Skin of body (tissue), 1 donor: ENCODE measurements at regions not wholly inside any gene's neighbourhood (a gene's known extent, or its start where the extent isn't known, plus 50 kb on each side); places are given as distances from the start of the nearest gene placed in this dataset.
"Not testable (repeated sequence)": the region's sequence is repeated elsewhere in the genome, so short reads cannot be mapped to it uniquely, and the experiment has no call there.

ENCODE experiments used
- DNase-seq: peaks from one replicate; lab custom pipeline; 2025; lab: John Stamatoyannopoulos, UW

DNA sequence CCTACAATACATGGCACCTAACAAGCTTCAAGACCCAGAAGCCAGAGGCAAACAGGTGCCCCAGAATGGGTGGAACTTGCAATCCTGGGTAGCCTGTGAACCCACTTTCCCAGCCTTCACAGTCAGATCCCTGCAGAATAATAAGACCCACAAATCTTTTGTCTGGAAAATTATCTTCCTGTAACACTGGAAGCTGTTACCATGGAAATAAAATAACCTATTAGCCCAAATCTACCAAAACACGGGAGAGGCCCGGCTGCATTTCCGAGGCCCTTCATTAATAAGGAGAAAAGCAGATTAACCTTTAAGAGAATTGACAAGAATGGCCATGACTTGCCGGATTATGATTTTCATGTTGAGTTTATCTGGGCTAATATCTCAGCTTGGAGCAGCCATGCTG, 256.1 kb upstream of the PROK2 start:
- DNase-seq, result no peak

DNA sequence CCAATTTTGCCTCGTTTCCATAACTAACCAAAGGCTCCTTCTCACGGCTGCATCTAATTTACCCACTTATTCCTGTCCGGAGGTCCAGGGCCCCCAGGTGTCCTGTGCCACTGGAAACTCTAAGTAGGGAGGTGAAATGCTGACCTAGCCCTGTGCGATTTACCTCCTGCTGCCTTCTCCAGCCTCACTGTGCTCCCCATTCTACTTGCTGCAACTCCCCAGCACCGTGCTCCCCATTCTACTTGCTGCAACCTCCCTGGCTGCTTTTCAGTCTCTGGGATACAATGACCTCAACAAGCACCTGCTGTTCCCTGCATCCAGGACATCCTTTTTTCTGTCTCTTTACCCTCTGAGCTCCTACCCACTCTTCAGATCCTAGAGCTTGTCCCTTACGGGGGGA, 254.7 kb upstream of the PROK2 start:
- no peak for DNase-seq

DNA sequence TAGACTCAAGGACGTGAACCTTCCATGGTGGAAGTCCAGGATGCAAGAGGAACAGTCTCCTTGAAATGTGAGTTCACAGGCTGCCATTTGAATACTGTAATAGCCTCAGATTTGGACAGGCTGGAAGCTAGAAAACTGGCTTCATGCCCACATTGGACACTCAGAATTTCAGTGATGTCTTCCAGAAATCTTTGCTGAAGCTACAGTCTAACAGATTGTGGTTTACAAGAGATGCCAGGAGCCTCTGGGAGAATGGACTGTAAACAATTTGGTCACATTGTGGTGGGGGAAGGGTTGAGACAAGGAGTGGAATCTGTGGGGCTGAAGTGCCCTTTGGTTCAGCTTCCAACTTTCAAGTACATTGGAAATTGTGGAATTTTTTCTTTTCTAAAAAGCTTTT, 252.0 kb upstream of the PROK2 start:
- no peak for DNase-seq

DNA sequence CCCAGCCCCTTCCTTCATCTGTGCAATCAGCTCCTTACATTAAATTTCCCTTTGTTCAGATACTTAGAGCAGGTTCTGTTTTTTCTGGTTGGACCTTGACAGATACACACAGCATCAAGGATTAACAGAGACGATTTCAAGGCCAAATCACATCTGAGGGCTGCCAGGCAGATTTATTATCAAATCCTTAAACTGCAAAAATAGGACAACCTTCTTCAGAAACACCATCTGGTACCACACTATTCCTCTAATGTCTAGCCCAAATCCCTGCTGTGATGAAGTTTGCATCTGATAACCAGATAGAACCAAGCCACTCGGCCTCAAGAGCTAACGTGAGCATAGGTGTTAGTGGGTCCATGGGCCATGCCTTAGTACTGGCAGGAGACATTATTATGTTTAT, 250.7 kb upstream of the PROK2 start:
- DNase-seq, result no peak

DNA sequence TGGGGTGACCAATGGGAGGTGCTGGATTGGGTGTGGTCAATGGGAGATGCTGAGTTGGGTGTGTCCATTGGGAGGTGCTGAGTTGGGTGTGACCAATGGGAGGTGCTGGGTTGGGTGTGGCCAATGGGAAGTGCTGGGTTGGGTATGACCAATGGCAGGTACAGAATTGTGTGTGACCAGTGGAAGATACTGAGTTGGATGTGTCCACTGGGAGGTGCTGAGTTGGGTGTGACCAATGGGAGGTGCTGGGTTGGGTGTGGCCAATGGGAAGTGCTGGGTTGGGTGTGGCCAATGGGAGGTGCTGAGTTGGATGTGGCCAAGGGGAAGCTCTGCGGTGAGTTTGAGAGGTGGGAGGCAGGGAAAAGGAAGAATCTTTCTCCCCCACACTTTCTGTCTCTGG, 250.0 kb upstream of the PROK2 start:
- DNase-seq, result no peak

DNA sequence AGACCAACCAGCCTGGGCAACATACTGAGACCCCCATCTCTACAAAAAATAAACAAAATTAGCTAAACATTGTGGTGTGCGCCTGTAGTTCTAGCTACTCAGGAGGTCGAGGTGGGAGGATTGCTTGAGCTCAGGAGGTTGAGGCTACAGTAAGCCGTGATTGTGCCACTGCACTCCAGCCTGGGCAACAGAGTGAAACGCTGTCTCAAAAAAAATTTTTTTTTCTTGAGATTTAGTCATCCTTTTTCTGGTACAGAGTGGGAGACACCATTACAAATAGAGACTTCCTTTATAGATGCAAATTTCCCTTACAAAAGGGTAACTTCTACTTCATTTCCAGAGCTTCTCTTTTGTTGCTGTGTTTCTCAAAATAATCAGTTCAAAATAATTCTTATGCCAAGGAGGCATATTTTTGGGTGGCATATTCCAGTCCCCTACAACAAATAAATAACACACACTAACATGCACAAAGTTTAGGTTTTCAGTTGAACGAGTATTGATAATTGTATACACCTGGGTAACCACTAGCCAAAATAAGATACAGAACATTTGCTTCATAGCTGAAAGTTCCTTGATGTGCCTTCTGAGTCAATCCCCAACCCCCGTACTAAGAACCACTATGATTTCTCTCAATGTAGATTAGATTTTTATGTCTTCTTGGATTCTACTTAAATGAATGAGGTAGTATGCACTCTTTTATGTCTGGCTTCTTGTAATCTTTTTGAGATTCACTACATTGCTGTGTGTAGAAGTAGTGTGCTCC, 248.9 kb upstream of the PROK2 start:
- no peak for DNase-seq

DNA sequence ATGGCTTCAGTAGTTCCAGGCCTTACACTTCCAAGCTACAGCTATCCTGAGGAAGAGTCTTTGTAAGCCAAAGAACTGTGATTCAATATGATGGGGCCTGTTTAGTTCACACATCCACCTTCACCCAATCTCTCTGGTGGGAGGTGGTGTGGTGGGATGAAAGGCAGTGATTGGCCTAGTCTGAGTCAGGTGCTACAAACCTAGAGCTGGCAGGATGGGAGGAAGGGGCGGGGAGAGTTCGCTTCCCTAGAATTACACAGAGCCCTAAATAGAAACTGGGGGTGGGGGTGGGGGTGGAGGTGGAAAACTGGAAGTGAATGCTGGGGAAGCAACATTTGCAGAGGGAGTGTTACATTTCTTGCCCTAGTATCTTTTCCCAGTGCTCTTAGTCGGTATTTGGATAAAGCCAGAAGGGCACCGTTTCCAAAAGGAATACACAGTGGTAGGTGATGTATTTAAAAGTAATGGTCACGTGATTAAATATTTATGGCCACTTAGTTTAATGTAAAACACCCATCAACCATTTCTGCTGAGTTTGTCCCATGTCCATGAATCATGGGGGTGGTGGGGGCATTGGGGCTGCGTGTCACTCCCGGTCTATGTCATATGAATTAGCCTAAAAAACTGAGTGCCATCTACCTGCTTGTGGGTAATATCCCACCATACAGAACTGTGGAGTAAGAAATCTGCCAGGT, 247.6 kb upstream of the PROK2 start:
- DNase-seq, result no peak

DNA sequence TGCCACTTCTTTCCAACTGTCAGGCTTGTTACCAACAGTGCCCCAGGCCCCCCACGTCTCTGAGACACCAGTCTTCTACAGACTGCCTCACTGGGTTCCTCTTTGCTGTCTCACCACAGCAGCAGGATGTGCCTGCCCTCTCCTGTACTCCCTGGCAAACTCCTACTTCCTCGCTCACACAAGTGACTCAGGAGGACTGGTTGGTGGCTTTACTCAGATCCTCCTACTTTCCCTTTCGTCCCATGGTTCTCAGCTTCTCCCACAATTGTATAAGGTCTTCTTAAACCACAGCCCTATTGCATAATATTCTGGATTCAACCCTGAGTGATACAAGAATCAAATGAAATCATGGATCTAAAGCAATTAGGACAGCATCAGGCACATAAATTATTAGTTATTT, 246.6 kb upstream of the PROK2 start:
- no peak for DNase-seq

DNA sequence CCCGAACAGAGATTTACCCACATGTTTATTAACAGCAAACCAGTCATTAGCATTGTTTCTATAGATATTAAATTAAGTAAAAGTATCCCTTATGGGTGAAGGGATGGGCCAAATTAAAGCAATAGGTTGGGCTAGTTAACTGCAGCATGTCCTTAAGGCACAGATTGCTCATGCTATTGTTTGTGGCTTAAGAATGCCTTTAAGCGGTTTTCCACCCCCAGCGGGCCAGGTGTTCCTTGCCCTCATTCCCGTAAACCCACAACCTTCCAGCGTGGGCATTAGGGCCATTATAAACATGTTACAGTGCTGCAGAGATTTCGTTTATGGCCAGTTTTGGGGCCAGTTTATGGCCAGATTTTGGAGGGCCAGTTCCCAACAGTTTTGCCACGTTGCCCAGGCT, 245.3 kb upstream of the PROK2 start:
- not testable (repeated sequence) for DNase-seq

DNA sequence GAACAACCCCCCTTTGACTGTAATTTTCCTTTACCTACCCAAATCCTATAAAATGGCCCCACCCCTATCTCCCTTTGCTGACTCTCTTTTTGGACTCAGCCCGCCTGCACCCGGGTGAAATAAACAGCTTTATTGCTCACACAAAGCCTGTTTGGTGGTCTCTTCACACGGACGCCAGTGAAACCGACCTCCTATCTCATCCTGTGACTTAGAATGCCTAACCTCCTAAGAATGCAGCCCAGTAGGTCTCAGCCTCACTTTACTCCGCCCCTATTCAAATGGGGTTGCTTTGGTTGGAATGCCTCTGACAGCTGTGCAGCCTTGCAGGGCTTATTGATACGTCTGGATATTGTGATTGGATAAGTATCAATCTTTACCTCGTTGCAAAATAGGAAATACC, 243.8 kb upstream of the PROK2 start:
- not testable (repeated sequence) for DNase-seq

DNA sequence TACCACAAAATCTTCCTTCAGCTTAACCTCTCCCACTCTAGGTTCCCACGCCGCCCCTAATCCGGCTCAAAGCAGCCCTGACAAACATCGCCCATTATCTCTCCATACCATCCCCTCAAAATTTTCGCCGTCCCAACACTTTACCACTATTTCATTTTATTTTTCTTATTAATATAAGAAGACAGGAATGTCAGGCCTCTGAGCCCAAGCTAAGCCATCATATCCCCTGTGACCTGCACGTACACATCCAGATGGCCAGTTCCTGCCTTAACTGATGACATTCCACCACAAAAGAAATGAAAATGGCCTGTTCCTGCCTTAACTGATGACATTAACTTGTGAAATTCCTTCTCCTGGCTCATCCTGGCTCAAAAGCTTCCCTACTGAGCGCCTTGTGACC, 243.4 kb upstream of the PROK2 start:
- not testable (repeated sequence) for DNase-seq

DNA sequence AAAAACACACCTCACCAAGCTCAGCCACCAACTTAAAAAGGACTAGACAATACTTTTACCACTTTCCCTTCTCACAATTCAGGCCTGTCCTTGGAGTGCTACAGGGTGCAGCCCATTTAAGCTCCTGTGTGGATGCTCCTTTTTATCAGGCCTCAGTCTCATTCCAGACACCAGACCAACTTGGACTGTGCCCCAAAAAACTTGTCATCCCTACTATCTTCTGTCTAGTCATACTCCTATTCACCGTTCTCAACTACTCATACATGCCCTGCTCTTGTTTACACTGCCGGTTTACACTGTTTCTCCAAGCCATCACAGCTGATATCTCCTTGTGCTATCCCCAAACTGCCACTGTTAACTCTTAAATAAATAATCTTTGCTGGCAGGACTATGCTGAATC, 242.8 kb upstream of the PROK2 start:
- DNase-seq, result not testable (repeated sequence)

DNA sequence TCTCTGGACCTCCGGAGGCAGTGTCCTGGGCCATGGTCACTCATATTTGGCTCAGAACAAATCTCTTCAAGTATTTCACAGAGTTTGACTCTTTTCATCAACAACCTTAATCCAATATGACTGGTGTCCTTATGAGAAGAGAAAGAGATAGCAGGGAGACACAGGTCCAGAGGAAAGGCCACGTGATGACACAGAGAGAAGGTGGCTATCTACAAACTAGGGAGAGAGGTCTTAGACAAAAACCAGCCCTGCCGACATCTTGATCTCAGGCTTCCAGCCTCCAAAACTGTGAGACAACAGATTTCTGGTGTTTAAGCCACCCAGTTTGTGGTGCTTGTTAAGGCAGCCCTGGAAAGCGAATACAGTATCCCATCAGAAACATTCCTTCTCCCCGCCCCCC, 237.1 kb upstream of the PROK2 start:
- no peak for DNase-seq

DNA sequence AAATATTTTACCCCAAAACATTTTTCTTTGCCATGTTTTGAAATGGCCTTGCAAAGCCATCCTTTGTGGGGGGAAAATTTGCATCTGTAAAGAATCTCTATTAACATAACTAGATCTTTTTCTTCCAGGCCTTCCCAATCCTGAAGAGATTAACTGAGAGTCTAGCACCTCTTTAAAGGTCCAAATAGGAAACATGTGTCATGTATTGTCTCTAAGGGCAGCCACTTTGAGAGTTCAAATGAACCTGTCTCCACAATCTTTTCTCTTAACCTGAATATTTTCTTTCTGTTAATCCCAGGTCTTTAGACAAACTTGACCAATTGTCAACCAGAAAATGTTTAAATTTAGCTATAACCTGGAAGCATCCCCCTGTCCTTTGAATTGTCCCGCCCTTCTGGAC, 236.6 kb upstream of the PROK2 start:
- DNase-seq, result no peak

DNA sequence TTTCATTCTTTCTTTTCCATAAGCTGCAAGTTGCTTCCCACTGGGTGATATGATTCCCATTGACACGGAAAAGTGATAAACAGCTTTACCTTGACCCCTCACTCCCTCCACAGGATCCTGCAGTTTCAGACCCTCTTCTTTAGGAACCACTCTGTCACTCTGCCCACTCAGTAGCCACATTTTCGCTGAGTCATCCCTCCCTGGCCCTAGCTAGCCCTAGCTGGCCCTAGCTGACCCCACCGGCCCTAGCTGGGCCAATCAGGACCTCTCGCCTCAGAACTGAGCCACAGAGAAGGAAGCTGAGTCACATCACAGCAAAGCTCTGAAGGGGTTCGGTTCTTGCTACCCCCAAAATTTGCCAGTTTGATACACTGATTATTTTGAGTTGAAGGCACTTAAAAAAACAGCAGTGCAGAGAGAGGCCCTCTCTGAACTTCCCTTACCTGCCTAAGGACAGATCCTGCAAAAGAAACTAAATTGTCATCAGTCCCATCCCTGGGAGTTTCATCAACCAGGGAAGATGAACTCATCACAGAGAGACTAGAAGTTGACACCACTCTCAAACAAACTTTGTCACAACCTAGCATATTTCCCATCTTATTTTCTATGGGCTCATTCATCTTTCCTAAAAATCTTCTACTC, 233.5 kb upstream of the PROK2 start:
- DNase-seq, result no peak

DNA sequence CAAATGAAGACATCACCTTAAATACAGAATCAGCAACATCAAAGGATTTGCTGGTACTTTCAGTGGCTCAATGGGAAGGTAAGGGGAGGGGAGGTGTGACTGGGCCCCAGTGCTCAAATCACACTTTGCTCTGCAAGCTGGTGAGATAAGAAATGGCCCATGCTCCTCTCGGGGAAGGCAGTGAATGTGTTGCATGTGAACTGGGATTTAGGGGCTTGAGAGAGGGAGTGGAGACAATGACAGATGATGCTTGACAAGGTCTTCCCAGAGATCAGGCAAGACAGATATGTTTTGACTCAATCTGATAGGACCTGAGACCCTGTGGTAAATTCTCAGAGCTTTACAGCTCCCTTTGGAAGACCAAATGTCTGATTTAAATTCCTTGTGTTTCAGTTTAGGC, 233.0 kb upstream of the PROK2 start:
- DNase-seq, result no peak

DNA sequence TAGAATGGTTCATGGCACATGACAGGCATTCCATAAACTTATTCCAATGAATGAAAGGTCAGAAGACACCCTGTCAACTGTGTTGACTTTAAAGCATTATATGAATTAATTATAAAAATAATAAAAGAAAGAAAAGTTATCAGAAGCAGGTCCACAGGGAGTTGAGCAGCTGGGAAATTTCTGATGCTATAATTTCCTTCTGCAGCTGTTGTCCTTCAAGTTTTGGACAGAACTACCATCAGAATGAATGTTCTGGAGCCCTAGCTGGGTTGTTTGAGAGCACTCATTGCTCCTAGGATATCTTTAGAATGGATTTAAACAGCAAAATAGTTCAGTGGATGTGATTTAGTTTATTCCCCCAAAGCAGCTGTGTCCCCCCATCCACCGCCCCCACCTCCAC, 232.4 kb upstream of the PROK2 start:
- no peak for DNase-seq

DNA sequence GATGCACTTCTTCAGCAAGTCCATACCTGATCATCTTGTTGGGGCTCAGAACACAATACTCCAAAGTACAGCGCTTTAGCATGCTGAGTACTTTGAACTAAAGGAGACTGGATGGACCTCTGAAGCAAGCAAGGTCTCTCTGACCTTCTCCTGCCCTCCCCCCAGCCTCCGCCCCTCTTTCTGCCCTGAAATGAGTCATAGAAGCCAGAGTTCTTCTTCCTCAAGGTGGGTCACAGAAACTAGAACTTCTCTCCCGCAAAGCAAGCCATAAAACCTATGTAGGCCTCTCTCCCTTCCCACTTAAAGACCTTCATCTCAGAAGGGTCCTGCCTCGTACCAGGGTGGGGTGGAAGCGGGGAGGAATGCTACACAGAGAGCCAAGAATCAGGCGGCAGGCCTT, 230.5 kb upstream of the PROK2 start:
- no peak for DNase-seq

DNA sequence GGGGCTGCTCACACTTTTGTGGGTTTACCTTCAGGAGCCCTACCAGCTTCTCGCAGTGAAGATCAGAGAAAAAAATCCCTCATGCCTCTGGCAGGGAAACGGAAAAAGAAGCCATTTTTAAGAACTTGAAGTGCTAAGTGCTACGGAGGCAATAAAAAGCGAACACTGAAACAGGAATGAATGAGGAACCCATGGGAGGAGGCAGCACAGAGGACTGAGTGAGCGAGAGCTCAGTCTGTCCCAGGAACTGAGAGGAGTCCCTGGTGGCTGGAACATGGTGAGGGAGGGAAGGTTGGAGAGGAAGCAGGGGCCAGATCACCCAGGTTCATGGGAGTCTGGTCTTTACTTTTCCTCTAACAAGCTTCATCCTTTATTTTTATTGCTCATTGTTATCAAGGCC, 228.1 kb upstream of the PROK2 start:
- no peak for DNase-seq

DNA sequence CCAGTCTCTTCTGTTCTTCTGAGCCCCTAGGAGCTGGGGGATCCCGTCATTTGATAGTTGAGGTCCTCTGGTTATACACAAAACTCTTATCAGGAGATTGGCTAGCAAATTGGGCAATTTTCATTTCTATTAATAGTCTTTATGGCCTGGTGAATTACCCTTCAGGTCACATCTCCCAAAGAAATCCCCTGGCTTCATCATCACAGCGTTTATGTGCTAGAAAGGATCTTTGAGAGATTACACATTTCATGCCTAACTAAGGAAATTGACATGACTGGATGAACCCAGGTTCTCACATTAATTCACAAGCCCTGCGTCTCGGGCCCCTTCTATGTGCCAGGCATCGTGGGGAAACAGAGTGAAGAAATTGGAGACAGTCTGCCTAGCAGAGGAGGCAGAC, 227.4 kb upstream of the PROK2 start:
- no peak for DNase-seq

DNA sequence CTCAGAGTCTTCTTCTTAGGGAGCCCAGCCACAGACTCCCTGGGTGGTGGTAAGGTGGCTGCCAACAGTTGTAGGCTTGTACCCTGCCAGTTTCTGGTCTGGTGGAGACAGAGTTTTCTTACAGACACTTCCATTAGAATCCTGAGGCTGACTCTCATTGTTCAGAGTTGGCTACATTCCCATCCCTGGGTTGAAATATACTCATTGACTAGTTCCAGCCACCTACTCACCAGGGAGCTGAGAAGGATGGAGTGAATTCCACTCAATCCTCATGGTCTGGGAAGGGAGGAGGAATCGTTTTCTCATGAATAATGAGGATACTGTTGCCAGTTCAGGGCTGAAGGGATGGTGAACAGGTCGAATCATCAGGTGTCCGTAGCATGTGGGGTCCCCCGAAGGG, 226.5 kb upstream of the PROK2 start:
- DNase-seq, result no peak

DNA sequence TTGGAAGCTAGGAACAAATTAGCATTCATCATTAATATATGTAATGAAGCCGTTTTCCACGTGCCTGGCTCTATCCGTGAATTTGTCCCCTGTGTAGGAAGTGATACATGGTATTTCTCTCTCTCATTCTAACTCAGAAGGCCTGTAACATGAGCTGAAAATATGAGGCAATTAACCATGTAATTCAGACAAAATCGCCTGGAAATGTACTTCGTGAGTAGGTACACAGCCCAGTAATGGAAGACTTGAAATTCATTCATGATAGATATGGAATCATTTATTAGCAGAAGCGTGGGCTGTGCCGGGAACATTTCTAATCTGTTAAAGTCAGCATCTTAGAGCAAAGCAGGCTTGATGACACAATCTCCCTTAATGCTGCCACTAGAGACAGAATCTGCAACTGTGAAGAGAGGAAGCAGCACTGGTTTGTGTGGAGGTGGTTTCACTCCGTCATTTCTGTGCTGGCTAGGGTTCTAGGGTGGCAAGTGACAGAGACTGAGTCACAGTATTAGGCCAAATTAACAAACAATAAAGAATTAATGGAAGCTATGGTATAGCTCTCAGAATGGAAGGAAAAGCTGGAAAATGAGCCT, 225.0 kb upstream of the PROK2 start:
- DNase-seq, result no peak
